SH-SY5Y (cell line): ENCODE measurements at regions not wholly inside any gene's neighbourhood (a gene's known extent, or its start where the extent isn't known, plus 50 kb on each side); places are given as distances from the start of the nearest gene placed in this dataset.

ENCODE experiments used
- GATA2 ChIP-seq: IDR thresholded peaks from 2 replicates; pipeline ENCODE4 v1.6.1; 2011; ENCODE audit warnings: mild to moderate bottlenecking, low read depth, low read length
- GATA3 ChIP-seq: IDR thresholded peaks from 2 replicates; pipeline ENCODE4 v1.6.1; 2011; ENCODE audit warnings: low read depth, mild to moderate bottlenecking, low read length, moderate library complexity

GRCh38 chr14:97283005-97283403 is 485.8 kb downstream of the VRK1 start:
- TF ChIP-seq GATA3 (no peak), GATA2 (no peak)
